ENCODE measurements at regions not wholly inside any gene's neighbourhood (a gene's known extent, or its start where the extent isn't known, plus 50 kb on each side); places are given as distances from the start of the nearest gene placed in this dataset.

DNA sequence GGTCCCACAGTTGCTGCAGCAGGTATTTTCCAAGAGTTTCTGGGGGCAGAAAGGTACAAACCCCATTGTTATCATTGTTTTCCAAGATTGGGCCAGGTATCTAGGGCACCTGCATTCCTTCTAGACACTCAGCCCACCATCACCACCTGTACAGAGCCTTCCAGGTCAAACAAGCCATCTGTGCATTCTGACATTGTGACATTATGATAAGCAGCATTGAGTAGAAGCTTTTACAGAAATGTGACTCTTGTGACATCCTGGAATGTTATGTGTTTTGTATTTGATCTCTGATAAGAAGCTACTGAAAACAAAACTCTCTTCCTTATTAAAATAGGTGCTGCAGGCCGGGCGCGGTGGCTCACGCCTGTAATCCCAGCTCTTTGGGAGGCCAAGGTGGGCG, 128.1 kb upstream of the CCN2 start:
- H3K4me1 Mint-ChIP-seq: no peaks in the 10 kb centered on the region
- H3K4me3 Mint-ChIP-seq: no peak overlapping the region
- H3K27me3 Mint-ChIP-seq: no peaks in the 10 kb centered on the region
- CTCF ChIA-PET: no interaction called here
- no peaks in the 10 kb centered on the region for H3K9me3 Mint-ChIP-seq
- no peak overlapping the region for H3K27ac Mint-ChIP-seq
- H3K36me3 Mint-ChIP-seq: no peaks in the 10 kb centered on the region
- DNase-seq: no peak

DNA sequence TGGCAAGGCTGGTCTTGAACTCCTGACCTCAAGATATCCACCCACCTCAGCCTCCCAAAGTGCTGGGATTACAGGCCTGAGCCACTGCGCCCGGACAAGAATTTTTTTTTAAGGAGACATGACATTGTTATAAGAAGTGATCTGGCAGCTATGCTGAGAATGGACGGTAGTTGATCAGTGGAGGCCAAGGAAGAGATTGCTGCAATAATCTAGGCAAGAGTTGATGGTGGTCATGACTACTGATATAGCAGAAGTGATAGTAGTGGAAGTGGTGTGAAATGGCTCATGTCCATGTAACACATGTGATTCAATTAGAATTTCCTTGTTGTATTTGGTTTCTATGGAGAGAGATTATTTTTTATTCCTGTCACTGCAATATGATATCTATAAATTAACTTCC, 125.3 kb upstream of the CCN2 start:
- CTCF ChIA-PET: no interaction called here
- H3K27ac Mint-ChIP-seq: no peak overlapping the region
- no peaks in the 10 kb centered on the region for H3K36me3 Mint-ChIP-seq
- no peak for DNase-seq
- no peak overlapping the region for H3K4me3 Mint-ChIP-seq
- H3K27me3 Mint-ChIP-seq: no peaks in the 10 kb centered on the region
- no peaks in the 10 kb centered on the region for H3K4me1 Mint-ChIP-seq
- H3K9me3 Mint-ChIP-seq: no peaks in the 10 kb centered on the region

DNA sequence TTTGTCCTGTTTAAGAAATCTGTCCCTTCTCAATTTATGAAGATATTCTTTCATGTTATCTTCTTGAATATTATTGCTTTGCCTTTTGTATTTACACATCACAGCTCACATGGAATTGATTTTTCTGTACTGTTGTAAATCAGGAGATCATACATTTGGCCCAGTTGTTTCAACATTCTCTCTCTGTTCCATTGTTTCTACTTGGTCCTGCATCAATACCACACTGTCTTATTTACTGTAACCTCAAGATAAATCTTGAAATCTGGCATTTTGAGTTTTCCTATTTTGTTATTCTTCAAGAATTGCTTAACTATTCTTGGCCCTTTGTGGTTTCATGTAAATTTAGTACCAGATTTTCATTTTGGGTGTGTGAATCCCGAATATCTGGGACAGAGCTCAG, 121.7 kb upstream of the CCN2 start:
- no peaks in the 10 kb centered on the region for H3K4me1 Mint-ChIP-seq
- no peaks in the 10 kb centered on the region for H3K27me3 Mint-ChIP-seq
- H3K9me3 Mint-ChIP-seq: no peaks in the 10 kb centered on the region
- CTCF ChIA-PET: no interaction called here
- no peak overlapping the region for H3K4me3 Mint-ChIP-seq
- H3K36me3 Mint-ChIP-seq: no peaks in the 10 kb centered on the region
- H3K27ac Mint-ChIP-seq: no peak overlapping the region
- DNase-seq: no peak

DNA sequence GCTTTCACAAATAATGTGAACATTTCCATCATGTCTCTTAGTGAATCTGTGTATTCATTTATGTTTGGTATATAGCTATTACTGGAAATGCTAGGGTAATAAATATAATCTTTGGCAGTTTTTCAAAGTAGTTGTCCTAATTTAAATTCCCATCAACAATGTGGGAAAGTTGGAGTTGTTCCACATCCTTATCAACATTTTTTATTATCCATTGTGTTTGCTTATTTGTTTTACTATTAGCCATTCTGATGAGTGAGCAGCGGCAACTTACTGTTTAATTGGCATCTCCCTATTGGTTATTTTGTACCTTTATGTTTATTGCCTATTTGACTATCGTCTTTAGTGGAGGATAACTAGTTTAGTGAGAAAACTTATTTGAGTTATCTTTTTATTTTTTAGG, 121.1 kb upstream of the CCN2 start:
- DNase-seq: no peak
- CTCF ChIA-PET: no interaction called here
- H3K36me3 Mint-ChIP-seq: no peaks in the 10 kb centered on the region
- H3K4me3 Mint-ChIP-seq: no peak overlapping the region
- no peak overlapping the region for H3K27ac Mint-ChIP-seq
- H3K4me1 Mint-ChIP-seq: no peaks in the 10 kb centered on the region
- no peaks in the 10 kb centered on the region for H3K27me3 Mint-ChIP-seq
- H3K9me3 Mint-ChIP-seq: no peaks in the 10 kb centered on the region

DNA sequence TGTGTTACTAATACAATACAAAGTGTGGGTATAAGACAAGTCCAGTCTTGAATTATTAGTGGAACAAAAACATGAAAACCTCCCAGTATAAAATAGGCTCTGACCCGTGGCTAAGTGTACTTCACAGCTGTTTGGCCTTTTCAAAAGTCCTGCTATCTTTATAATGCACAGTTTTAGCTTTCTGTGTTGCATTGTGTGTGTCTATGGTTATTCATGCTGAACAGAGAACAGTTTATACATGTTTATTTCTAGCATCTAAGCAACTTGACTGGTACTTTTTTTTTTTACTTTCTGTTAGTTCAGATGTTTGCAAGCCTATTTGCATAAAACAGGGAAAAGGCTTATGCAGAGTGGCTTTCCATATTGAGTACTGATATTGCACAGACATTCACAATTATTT, 119.2 kb upstream of the CCN2 start:
- Mint-ChIP-seq H3K4me1 (no peaks in the 10 kb centered on the region), H3K36me3 (no peaks in the 10 kb centered on the region), H3K27ac (no peak overlapping the region), H3K9me3 (no peaks in the 10 kb centered on the region), H3K27me3 (no peaks in the 10 kb centered on the region), H3K4me3 (no peak overlapping the region)
- DNase-seq: no peak
- CTCF ChIA-PET: no interaction called here

DNA sequence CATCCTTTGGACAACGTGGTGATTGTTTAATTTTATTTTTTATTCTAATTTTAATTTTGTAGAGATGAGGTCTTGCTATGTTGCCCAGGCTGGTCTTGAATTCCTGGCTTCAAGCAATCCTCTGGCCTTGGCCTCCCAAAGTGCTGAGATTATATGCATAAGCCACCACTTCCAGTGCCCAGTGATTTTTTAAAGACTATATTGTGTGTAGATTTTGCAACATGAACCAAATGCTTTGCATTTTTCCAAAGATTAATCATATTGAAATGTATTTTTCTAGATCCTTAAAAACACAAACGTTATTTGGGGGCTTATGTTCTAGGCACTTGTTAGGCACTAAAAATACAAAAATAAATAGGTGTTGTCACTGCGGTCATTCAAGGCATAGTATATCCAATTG, 117.6 kb upstream of the CCN2 start:
- no peaks in the 10 kb centered on the region for H3K27me3 Mint-ChIP-seq
- no peak for DNase-seq
- no peak overlapping the region for H3K4me3 Mint-ChIP-seq
- no peaks in the 10 kb centered on the region for H3K4me1 Mint-ChIP-seq
- CTCF ChIA-PET: no interaction called here
- H3K36me3 Mint-ChIP-seq: no peaks in the 10 kb centered on the region
- H3K27ac Mint-ChIP-seq: no peak overlapping the region
- no peaks in the 10 kb centered on the region for H3K9me3 Mint-ChIP-seq

DNA sequence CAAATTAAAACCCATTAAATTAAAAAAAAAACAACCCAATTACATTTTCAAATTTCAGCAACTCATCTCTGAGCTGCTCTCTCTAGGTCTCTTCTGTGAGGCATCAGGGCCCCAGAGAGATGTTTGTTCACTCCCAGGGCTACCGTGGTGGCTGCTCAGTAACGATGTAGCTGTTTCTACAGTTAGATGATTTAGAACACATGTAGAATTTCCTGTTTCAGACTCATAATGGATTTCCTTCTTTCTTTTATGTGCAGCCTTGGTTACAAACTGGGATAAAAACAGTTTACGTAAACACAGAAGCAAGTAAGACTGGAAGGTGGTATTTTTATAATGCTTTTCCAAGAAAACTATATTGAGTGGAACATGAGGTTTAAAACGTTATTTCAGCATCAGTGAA, 116.1 kb upstream of the CCN2 start:
- Mint-ChIP-seq H3K27ac (no peak overlapping the region), H3K27me3 (no peaks in the 10 kb centered on the region), H3K9me3 (no peaks in the 10 kb centered on the region), H3K4me3 (no peak overlapping the region), H3K36me3 (no peaks in the 10 kb centered on the region), H3K4me1 (no peaks in the 10 kb centered on the region)
- CTCF ChIA-PET: no interaction called here
- no peak for DNase-seq

DNA sequence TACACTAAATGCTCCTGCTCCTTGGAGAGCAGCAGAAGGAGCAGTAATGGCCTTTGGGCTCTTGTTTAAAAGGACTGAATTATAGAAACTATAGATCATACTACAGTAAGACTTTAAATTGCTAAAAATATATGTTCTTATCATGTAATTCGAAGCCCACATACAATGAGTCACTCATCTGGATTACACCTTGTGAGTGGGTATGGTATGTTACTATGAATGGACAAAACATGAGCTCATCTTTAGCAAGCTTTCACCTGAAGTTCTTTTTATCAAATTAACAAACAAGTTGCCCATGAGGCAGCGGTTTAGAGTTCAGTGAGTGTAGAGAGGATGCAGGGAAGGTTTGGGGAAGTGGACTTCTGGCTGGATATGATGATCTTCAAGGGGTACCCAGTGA, 114.4 kb upstream of the CCN2 start:
- H3K4me1 Mint-ChIP-seq: no peaks in the 10 kb centered on the region
- no peak overlapping the region for H3K27ac Mint-ChIP-seq
- CTCF ChIA-PET: no interaction called here
- H3K36me3 Mint-ChIP-seq: no peaks in the 10 kb centered on the region
- H3K9me3 Mint-ChIP-seq: no peaks in the 10 kb centered on the region
- no peak overlapping the region for H3K4me3 Mint-ChIP-seq
- no peak for DNase-seq
- H3K27me3 Mint-ChIP-seq: no peaks in the 10 kb centered on the region

DNA sequence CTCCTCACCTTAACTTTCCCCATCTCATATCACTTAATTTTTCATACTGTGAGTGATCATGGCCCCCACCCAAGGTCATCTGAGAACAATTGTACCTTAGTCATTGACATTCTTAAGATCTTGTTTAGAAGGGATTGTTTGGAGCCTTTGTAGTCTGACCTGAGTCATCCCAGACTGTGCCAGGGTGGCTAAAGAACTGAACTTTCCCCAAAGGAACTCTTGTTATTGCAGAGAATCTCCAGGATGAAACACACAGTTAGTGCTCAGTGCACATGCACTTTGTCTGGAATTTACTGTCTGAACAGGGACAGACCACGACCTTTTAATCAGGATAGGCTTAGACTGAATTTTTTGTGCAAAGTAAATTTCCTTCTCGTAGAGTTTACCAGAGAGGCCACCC, 112.6 kb upstream of the CCN2 start:
- no peak overlapping the region for H3K4me3 Mint-ChIP-seq
- H3K36me3 Mint-ChIP-seq: no peaks in the 10 kb centered on the region
- no peaks in the 10 kb centered on the region for H3K9me3 Mint-ChIP-seq
- CTCF ChIA-PET: no interaction called here
- no peak for DNase-seq
- no peak overlapping the region for H3K27ac Mint-ChIP-seq
- H3K4me1 Mint-ChIP-seq: no peaks in the 10 kb centered on the region
- no peaks in the 10 kb centered on the region for H3K27me3 Mint-ChIP-seq

DNA sequence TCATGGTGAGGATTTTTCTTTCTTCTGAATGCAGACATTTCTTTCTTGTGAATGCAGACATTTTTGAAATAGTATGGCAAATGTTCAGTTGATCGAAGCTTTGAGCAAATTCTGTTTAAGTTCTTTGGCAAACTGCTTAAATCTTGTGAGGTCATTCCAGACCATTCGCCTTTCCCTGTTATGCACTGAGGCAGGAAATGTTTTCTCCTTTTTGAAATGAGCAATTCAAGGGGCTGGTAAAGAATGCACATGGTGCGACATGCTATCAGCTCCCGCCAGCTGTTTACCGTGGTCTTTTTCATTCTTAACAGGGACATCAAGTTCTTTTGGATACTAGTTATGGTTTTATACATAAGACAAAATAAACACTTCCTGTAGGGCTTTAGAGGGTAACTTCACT, 112.0 kb upstream of the CCN2 start:
- DNase-seq: no peak
- Mint-ChIP-seq H3K9me3 (no peaks in the 10 kb centered on the region), H3K4me3 (no peak overlapping the region), H3K27me3 (no peaks in the 10 kb centered on the region), H3K4me1 (no peaks in the 10 kb centered on the region), H3K36me3 (no peaks in the 10 kb centered on the region), H3K27ac (no peak overlapping the region)
- CTCF ChIA-PET: no interaction called here

DNA sequence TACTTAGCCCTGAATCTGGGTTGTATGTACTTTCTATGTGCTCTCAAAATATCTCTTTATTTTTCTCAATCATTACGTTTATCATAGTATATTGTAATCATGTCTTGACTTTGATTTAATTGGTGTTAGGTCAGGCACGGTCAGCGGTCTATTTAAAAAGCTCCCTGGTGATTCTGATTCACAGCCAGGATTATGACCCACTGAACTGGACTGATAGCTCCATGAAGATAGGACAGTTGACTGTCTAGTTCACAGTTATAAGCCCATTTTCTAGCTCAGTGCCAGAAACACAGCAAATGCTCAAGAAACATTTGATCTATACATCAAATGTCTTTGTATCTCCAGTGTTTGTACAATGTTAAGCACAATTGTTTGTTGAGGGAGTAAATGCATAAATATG, 111.5 kb upstream of the CCN2 start:
- H3K27me3 Mint-ChIP-seq: no peaks in the 10 kb centered on the region
- no peak overlapping the region for H3K27ac Mint-ChIP-seq
- H3K4me1 Mint-ChIP-seq: no peaks in the 10 kb centered on the region
- no peaks in the 10 kb centered on the region for H3K9me3 Mint-ChIP-seq
- H3K4me3 Mint-ChIP-seq: no peak overlapping the region
- H3K36me3 Mint-ChIP-seq: no peaks in the 10 kb centered on the region
- DNase-seq: no peak
- CTCF ChIA-PET: no interaction called here

DNA sequence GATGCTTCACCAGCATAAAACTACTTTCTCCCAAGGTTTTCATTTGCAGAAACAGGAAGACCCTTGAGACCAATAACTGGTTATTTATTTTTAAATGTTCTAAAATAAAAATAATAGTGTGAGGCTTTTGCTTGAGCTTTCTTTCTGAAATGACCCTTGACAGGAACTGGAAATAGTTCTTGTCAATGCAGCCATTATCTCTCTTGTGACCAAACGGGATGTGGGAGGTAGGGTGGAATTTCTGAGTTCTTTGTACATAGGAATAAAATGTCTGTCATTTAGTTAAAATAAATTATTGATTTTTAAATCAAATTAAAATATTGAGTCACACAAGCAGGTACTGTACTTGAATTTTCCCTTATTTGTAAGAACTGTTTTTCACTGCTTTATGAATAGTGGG, 110.2 kb upstream of the CCN2 start:
- CTCF ChIA-PET: no interaction called here

DNA sequence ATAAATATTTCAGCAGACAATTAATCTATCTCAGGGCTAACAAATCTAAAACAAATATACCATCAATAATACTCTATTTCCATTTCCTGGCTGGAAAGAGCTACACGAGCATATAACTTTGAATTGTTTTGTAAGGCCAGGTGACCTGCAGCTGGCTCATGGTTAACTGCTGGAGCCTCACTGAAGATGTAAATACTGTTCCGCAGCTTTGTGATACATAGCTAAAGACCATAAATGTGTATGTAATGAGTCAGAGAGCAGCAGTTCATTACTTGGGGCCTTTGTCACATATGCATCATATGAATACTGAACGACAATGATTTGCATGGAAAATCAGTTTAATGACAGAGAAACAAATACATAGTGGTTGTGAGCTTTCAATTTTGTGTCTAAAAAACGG, 109.4 kb upstream of the CCN2 start:
- Mint-ChIP-seq H3K4me1 (no peaks in the 10 kb centered on the region), H3K27me3 (no peaks in the 10 kb centered on the region), H3K36me3 (no peaks in the 10 kb centered on the region), H3K9me3 (no peaks in the 10 kb centered on the region), H3K27ac (no peak overlapping the region), H3K4me3 (no peak overlapping the region)
- no peak for DNase-seq
- CTCF ChIA-PET: no interaction called here

More for the DNA sequence above, 110.2 kb upstream of the CCN2 start:
- Mint-ChIP-seq H3K27me3 (no peaks in the 10 kb centered on the region), H3K4me3 (no peak overlapping the region), H3K36me3 (no peaks in the 10 kb centered on the region), H3K27ac (no peak overlapping the region), H3K9me3 (no peaks in the 10 kb centered on the region), H3K4me1 (no peaks in the 10 kb centered on the region)
- DNase-seq: no peak

DNA sequence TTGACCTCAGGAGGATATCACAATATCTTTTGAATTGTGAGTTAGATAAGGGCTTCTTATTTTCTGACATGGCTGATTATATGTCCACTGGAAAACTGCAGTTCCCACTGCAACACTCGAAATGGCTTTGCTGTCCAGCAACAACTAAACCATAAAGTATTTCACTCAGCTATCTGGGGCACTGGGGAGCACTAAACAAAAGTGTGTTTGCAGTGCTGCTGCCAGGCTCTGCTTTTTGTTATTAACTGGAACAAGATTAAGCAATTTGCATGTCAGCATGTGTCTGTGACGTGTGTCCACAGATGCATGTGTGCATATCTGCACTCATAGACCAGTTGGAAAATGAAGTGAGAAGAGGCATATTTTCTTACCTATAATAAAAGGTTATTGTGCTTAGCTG, 107.8 kb upstream of the CCN2 start:
- CTCF ChIA-PET: no interaction called here
- no peaks in the 10 kb centered on the region for H3K4me1 Mint-ChIP-seq
- H3K27ac Mint-ChIP-seq: no peak overlapping the region
- no peak overlapping the region for H3K4me3 Mint-ChIP-seq
- no peaks in the 10 kb centered on the region for H3K36me3 Mint-ChIP-seq
- H3K9me3 Mint-ChIP-seq: no peaks in the 10 kb centered on the region
- no peaks in the 10 kb centered on the region for H3K27me3 Mint-ChIP-seq
- DNase-seq: no peak

DNA sequence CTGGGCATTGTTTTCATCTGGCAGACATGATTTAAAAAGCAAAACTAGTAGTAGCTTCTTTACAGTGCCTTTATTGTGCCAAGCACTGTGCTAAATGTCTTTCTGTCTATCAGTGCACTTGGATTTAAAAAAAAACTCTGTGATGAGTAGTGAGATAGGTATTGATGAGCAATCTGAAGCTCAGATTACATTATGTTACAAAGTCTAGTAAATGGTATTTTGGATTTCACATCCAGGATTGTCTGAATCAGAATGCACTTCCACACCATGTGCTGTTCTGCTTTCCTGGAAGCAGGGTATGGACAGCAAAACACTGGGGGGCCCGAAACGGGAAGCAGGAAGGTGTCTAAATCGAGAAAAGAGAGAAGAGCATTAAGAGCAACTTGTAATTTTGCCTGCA, 103.4 kb upstream of the CCN2 start:
- no peaks in the 10 kb centered on the region for H3K4me1 Mint-ChIP-seq
- no peak for DNase-seq
- no peaks in the 10 kb centered on the region for H3K27me3 Mint-ChIP-seq
- H3K9me3 Mint-ChIP-seq: no peaks in the 10 kb centered on the region
- no peaks in the 10 kb centered on the region for H3K36me3 Mint-ChIP-seq
- H3K4me3 Mint-ChIP-seq: no peak overlapping the region
- CTCF ChIA-PET: interaction anchor here (1.5 kb wide), 1 partner anchor 140 kb away, joined by 3 read pairs; no protein-coding TSS in a partner anchor
- no peak overlapping the region for H3K27ac Mint-ChIP-seq

DNA sequence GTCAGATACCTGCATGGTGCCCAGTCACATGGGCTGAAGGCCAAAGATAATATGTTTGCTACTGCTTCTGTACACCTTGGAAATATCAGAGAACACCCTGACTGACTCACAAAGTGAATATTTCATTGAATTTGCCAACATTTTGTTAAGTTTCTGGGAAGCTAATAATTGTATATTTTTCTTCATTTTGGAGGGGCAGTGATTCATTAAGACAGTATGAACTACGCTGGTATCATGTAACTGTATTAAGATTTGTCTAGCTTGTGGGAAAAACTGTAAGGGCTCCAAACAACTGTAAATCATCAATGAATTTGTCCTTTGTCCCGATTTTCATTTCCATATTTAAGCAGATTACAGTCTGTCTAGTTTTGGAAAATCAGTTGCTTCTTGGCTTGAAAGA, 102.3 kb upstream of the CCN2 start:
- CTCF ChIA-PET: interaction anchor here (1.5 kb wide), 1 partner anchor 138 kb away, joined by 3 read pairs; no protein-coding TSS in a partner anchor
- H3K9me3 Mint-ChIP-seq: no peaks in the 10 kb centered on the region
- no peaks in the 10 kb centered on the region for H3K27me3 Mint-ChIP-seq
- H3K4me1 Mint-ChIP-seq: no peaks in the 10 kb centered on the region
- H3K4me3 Mint-ChIP-seq: no peak overlapping the region
- no peak overlapping the region for H3K27ac Mint-ChIP-seq
- DNase-seq: no peak
- H3K36me3 Mint-ChIP-seq: no peaks in the 10 kb centered on the region

All from activated naive CD4-positive, alpha-beta T cell treated with anti-CD3 and anti-CD28 coated beads, Interleukin-2, amount 10 ng/mL, durations not matched to agents 7 days and 5 days (primary cell).